GM13976 (cell line): ENCODE measurements at regions not wholly inside any gene's neighbourhood (a gene's known extent, or its start where the extent isn't known, plus 50 kb on each side); places are given as distances from the start of the nearest gene placed in this dataset.
"Not testable (repeated sequence)": the region's sequence is repeated elsewhere in the genome, so short reads cannot be mapped to it uniquely, and the experiment has no call there.

ENCODE experiments used
- DNase-seq: peaks from one replicate; pipeline ENCODE4 v3.0.0; 2012; ENCODE audit warnings: low spot score
- in situ Hi-C: fragments of 300-500 bp; cut with MboI; formaldehyde crosslinking; loops from one replicate; pipeline ENCODE4 v1.12.0; 2022; ENCODE audit warnings: low sequenced_read_pairs, mixed read lengths, inconsistent platforms; ENCODE audit not compliant: unreplicated experiment
- TF ChIP-seq, protein P1 (sequence below): IDR thresholded peaks from 2 replicates; pipeline ENCODE4 v1.5.1; 2012; ENCODE audit warnings: borderline replicate concordance, mild to moderate bottlenecking; ENCODE audit not compliant: insufficient read depth; ENCODE audit errors: extremely low read depth, missing control alignments, control extremely low read depth

DNA sequence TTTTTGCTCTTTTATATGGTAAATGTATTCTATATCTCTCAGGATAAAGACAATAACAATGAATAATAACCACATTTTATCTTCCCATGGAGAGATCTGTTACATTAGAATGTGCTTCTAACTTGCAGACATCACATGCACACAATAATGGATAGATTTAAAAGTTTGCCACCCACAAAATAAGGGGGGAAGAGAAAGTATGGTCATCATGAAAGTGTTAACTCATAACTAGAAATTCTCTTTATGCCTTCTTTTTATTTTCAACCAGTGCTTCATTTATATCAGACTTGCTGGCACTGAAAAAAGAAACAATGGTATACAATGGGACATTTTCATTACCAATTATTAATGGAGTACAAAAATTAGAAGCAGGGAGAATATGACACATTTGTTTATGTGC, 470.0 kb downstream of the FAT4 start:
- TF ChIP-seq, protein P1, sequence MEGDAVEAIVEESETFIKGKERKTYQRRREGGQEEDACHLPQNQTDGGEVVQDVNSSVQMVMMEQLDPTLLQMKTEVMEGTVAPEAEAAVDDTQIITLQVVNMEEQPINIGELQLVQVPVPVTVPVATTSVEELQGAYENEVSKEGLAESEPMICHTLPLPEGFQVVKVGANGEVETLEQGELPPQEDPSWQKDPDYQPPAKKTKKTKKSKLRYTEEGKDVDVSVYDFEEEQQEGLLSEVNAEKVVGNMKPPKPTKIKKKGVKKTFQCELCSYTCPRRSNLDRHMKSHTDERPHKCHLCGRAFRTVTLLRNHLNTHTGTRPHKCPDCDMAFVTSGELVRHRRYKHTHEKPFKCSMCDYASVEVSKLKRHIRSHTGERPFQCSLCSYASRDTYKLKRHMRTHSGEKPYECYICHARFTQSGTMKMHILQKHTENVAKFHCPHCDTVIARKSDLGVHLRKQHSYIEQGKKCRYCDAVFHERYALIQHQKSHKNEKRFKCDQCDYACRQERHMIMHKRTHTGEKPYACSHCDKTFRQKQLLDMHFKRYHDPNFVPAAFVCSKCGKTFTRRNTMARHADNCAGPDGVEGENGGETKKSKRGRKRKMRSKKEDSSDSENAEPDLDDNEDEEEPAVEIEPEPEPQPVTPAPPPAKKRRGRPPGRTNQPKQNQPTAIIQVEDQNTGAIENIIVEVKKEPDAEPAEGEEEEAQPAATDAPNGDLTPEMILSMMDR, result no peak
- in situ Hi-C loops, result no loop called here
- DNase-seq, result no peak

- in situ Hi-C loops, result no loop called here
- TF ChIP-seq, protein P1, result no peak
- DNase-seq, result no peak
These were observed 473.0 kb downstream of the FAT4 start for GRCh38 chr4:125787707-125788106.

DNA sequence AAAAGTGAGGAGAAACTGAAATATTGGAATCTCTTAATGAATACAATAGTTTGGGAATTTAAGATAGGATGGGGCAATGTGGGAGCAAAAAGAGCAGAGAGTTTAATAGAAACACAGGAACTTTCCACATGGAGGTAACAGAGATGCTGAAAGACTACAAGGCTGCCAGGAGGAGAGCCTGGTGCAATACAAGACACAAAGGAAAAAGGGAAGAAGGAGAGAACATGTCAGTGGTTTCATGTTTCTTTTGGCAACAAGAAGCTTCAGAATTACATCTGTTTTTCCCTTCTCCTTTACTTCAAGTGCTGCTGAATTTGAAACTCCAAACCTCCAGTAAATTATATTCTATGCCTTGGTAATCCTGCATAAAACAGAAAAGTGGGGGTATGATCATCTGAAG, 474.3 kb downstream of the FAT4 start:
- DNase-seq, result no peak
- TF ChIP-seq, protein P1, result no peak
- in situ Hi-C loops, result no loop called here

DNA sequence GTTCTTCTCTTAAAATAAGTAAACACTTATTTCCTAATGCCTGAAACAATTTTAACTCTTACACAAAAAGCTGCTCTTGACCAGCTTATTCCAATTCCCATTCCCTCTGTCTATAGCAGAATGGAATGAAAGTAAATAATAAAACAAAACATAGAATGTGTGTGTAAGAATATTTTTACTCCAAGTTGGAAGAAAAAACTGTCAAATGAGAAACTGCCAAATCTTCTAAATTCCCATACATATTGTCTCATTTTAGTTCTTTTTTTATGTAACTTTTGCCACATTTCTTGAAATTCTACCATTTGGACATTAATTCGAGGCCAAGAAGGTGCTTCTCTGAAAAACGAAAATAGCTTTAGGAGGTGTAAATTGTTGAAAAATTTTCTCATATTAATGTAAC, 477.1 kb downstream of the FAT4 start:
- DNase-seq, result no peak
- in situ Hi-C loops, result no loop called here
- TF ChIP-seq, protein P1, result no peak

- TF ChIP-seq, protein P1, result no peak
- no peak for DNase-seq
- in situ Hi-C loops, result no loop called here
These were observed 480.2 kb downstream of the FAT4 start for GRCh38 chr4:125794989-125795388.

DNA sequence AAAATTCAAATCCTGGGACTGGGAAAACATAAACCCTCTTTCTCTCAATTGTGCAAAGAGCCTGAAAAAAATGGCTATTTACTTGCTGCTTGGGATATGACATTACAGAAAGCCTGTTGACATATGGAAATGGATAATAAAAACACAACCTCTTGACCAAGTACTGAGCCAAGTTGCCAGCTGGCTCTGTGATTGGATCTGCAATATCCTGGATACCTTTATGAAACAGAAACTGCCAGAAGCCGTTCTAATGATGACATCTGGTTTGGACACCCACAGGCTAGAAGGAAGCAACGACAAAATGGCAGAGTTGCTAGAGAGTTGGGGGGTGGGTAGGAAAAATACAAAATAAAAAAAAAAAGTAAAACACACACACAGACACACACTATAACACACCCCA, 481.4 kb downstream of the FAT4 start:
- TF ChIP-seq, protein P1, result no peak
- no peak for DNase-seq
- in situ Hi-C loops, result no loop called here

- in situ Hi-C loops, DNase-seq: not testable (repeated sequence)
These were observed 482.9 kb downstream of the FAT4 start for GRCh38 chr4:125797621-125798020.
